Endothelial cell of umbilical vein (primary cell): ENCODE measurements at regions not wholly inside any gene's neighbourhood (a gene's known extent, or its start where the extent isn't known, plus 50 kb on each side); places are given as distances from the start of the nearest gene placed in this dataset.

Experiments used
- BruUV-seq: library from RNA; stranded (reverse); fragments of 400-500 nt; replicated peaks from 2 replicates; lab custom pipeline; 2021; lab: Mats Ljungman, UMichigan
- CTCF ChIA-PET: fragments of 300-600, 350-600 bp; sonication (Branson Sonifier 250); formaldehyde crosslinking; loops from one replicate; lab custom pipeline; 2021; ENCODE audit warnings: antibody characterized with exemption, inconsistent platforms; lab: Charles Lee
- POLR2A ChIA-PET: fragments of 300-600, 350-600 bp; sonication (Branson Sonifier 250); formaldehyde crosslinking; loops from one replicate; lab custom pipeline; 2021; ENCODE audit warnings: antibody characterized with exemption, inconsistent platforms; lab: Charles Lee
- DNase-seq: peaks from one replicate; pipeline ENCODE4 v3.0.0-alpha.2; 2011; ENCODE audit warnings: low read depth, low spot score
- FAIRE-seq: peaks from 2 replicates; lab custom pipeline; 2011; peaks lifted over from hg19 to GRCh38; lab: Jason Lieb, UNC
- H2AFZ ChIP-seq: 2 replicates; pipeline ENCODE4 v1.6.0; 2012; ENCODE audit warnings: low read depth, low read length, control low read depth, inconsistent platforms
- H3K27ac ChIP-seq: 2 replicates; pipeline ENCODE4 v1.5.1; 2011; ENCODE audit warnings: low read depth, mild to moderate bottlenecking, control low read depth, low read length, moderate library complexity; ENCODE audit not compliant: insufficient read depth
- H3K27me3 ChIP-seq, 2 experiments: 2 replicates each; pipeline versions ENCODE4 v1.6.0 to v1.6.1; 2011; ENCODE audit warnings: low read length in 2 of 2, mixed read lengths in 1 of 2; ENCODE audit not compliant: control insufficient read depth in 2 of 2, insufficient read depth in 2 of 2
- H3K36me3 ChIP-seq, 2 experiments: 2 replicates in 1 of 2; 3 replicates in 1 of 2; pipeline ENCODE4 v1.5.1; 2011; ENCODE audit warnings: low read length in 2 of 2, mild to moderate bottlenecking in 1 of 2, moderate library complexity in 1 of 2; ENCODE audit not compliant: control insufficient read depth in 2 of 2, insufficient read depth in 2 of 2; ENCODE audit errors: extremely low read depth in 1 of 2
- H3K4me1 ChIP-seq: 3 replicates; pipeline ENCODE4 v1.5.1; 2011; ENCODE audit warnings: mild to moderate bottlenecking, low read length; ENCODE audit not compliant: control insufficient read depth, insufficient read depth; ENCODE audit errors: extremely low read depth
- H3K4me2 ChIP-seq: 2 replicates; pipeline ENCODE4 v1.6.1; 2011; ENCODE audit warnings: low read length, control low read depth, mixed read lengths; ENCODE audit not compliant: insufficient read depth
- H3K4me3 ChIP-seq, 3 experiments: fragments of 200-600 bp in 1 of 3; sonication (generic), shearing (Covaris generic) in 1 of 3; replicated peaks in 1 of 3; 2 replicates each; pipeline ENCODE4 v1.5.1; 2011 to 2016; ENCODE audit warnings: control low read depth in 3 of 3, low read length in 3 of 3, mild to moderate bottlenecking in 2 of 3, inconsistent platforms in 1 of 3, low read depth in 1 of 3, moderate library complexity in 1 of 3; ENCODE audit not compliant: insufficient read depth in 1 of 3
- H3K79me2 ChIP-seq: 2 replicates; pipeline ENCODE4 v1.6.0; 2012; ENCODE audit warnings: low read length, inconsistent platforms; ENCODE audit not compliant: control insufficient read depth, insufficient read depth
- H3K9ac ChIP-seq: replicated peaks from 2 replicates; pipeline ENCODE3; 2011; ENCODE audit warnings: low read length, control low read depth; ENCODE audit not compliant: insufficient read depth; ENCODE audit errors: extremely low read depth
- H3K9me1 ChIP-seq: replicated peaks from 3 replicates; pipeline ENCODE4 v1.6.0; 2011; ENCODE audit warnings: mild to moderate bottlenecking, low read length; ENCODE audit not compliant: control insufficient read depth, insufficient read depth; ENCODE audit errors: extremely low read depth
- H3K9me3 ChIP-seq: replicated peaks from 2 replicates; pipeline ENCODE4 v1.5.1; 2012; ENCODE audit warnings: low read length, inconsistent platforms; ENCODE audit not compliant: control insufficient read depth, insufficient read depth
- H4K20me1 ChIP-seq: replicated peaks from 2 replicates; pipeline ENCODE3; 2011; ENCODE audit warnings: mild to moderate bottlenecking, low read length; ENCODE audit not compliant: control insufficient read depth, insufficient read depth; ENCODE audit errors: extremely low read depth
- CTCF ChIP-seq, 2 donors: IDR thresholded peaks; 1 replicate in 1 of 2; 2 replicates in 1 of 2; pipeline ENCODE4 v1.5.1; 2011; ENCODE audit warnings: low read length in 2 of 2, mild to moderate bottlenecking in 2 of 2, moderate library complexity in 2 of 2, control low read depth in 1 of 2, inconsistent platforms in 1 of 2, low read depth in 1 of 2; ENCODE audit not compliant: insufficient read depth in 1 of 2; ENCODE audit errors: extremely low read depth in 1 of 2
- EZH2 ChIP-seq: IDR thresholded peaks from 2 replicates; pipeline ENCODE4 v1.6.1; 2012; ENCODE audit warnings: borderline replicate concordance, low read depth, mild to moderate bottlenecking, moderate library complexity, low read length, inconsistent platforms; ENCODE audit not compliant: severe bottlenecking
- FOS ChIP-seq: IDR thresholded peaks from 2 replicates; pipeline ENCODE4 v1.6.1; 2011; ENCODE audit warnings: mild to moderate bottlenecking, low read length, moderate library complexity, borderline replicate concordance; ENCODE audit not compliant: insufficient read depth
- GATA2 ChIP-seq: IDR thresholded peaks from 2 replicates; pipeline ENCODE4 v1.7.0; 2011; ENCODE audit warnings: low read depth, mild to moderate bottlenecking, moderate library complexity, mixed read lengths, low read length; ENCODE audit not compliant: insufficient read length, insufficient read depth
- JUN ChIP-seq: IDR thresholded peaks from 2 replicates; pipeline ENCODE4 v1.6.1; 2011; ENCODE audit warnings: borderline replicate concordance, low read depth; ENCODE audit not compliant: insufficient read length, insufficient read depth
- MAX ChIP-seq: IDR thresholded peaks from 2 replicates; pipeline ENCODE4 v1.6.1; 2011; ENCODE audit not compliant: insufficient read depth, insufficient read length
- MYC ChIP-seq: IDR thresholded peaks from one replicate; pipeline ENCODE4 v1.6.1; 2011; ENCODE audit warnings: mild to moderate bottlenecking, low read depth, low read length
- POLR2A ChIP-seq: IDR thresholded peaks from 2 replicates; pipeline ENCODE4 v1.6.1; 2012; ENCODE audit warnings: low read depth, mild to moderate bottlenecking, control low read depth, low read length
- POLR2AphosphoS5 ChIP-seq: IDR thresholded peaks from 2 replicates; pipeline ENCODE4 v1.6.1; 2012; ENCODE audit warnings: low read depth, mild to moderate bottlenecking, control low read depth, low read length, moderate library complexity; ENCODE audit not compliant: insufficient read depth
- dilution Hi-C: fragments of 300-500 bp; cut with MboI; formaldehyde crosslinking; loops from one replicate; pipeline ENCODE4 v1.15.0; 2019; ENCODE audit warnings: low sequenced_read_pairs; ENCODE audit not compliant: extremely low pct_ligation_motif_present
- intact Hi-C: fragments of 100-400 bp; cut with micrococcal nuclease; formaldehyde crosslinking; loops from one replicate; pipeline ENCODE4 v1.10.0; 2022

DNA sequence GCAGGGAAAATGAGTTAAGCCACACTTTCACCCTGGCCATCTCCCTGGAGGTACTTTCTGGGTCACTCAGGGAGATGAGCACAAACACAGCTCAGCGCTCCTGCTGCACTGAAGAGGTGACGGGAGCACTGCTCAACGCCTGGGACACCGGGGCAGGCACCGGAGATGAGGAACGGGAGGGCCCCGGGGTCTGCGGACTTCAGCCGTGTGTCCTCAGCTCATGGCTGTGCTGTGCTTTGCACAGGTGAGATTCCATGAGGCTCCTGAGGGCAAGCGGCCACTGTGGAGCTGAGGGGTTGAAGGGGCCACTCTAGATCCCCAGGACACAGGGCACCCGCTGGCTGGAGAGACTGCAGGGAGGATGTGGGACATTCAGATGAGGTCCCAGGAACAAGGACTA lies 234.2 kb upstream of the EXOC2 start:
- Histone ChIP-seq H3K9ac (no peak overlapping the region), H3K4me2 (no peak overlapping the region), H3K27me3 (no peaks in the 10 kb centered on the region), H4K20me1 (no peaks in the 10 kb centered on the region), H2AFZ (no peak overlapping the region), H3K79me2 (no peaks in the 10 kb centered on the region), H3K27ac (no peak overlapping the region), H3K36me3 (no peaks in the 10 kb centered on the region), H3K4me1 (no peaks in the 10 kb centered on the region), H3K9me1 (no peaks in the 10 kb centered on the region), H3K4me3 (no peak overlapping the region), H3K9me3 (peaks cover 2% of the 10 kb centered on the region)
- DNase-seq, result no peak
- dilution Hi-C loops, result no loop called here
- ChIA-PET POLR2A (no interaction called here), CTCF (no interaction called here)
- no TSS peak for BruUV-seq
- intact Hi-C loops, result no loop called here
- no peak for TF ChIP-seq CTCF (IDR thresholded peaks at IDR 0.05; ENCODE audit: extremely low read depth in 1 of 2, insufficient read depth in 1 of 2, low read depth in 1 of 2, low read length in 2 of 2)
- TF ChIP-seq POLR2AphosphoS5, result no peak
- no peak for TF ChIP-seq MYC
- TF ChIP-seq MAX, result no peak
- no peak for TF ChIP-seq JUN
- no peak for TF ChIP-seq EZH2
- no peak for TF ChIP-seq GATA2
- no peak for TF ChIP-seq FOS
- no peak for TF ChIP-seq POLR2A
- FAIRE-seq, result no peak
